ENCODE measurements at regions not wholly inside any gene's neighbourhood (a gene's known extent, or its start where the extent isn't known, plus 50 kb on each side); places are given as distances from the start of the nearest gene placed in this dataset.

DNA sequence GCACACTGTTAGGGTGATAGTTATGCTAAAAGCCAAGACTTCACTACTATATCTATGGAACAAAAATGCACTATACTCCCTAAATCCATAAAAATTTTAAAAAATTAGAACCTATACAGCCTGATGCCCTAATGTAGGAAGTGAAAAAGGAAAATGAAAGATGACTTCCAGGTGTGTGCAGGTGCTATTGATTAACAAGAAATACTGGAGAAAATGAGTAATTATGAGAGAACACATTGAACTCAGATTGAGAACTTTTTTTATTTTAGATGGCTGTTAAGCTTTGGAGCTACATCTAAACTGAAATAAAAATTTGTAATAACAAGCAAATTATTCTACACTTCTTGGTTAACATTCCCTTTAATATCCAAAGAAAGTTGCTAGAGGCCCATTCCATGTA lies 1015.7 kb downstream of the PCDH9 start:
- no peak for ATAC-seq

GRCh38 chr13:66212511-66212910 lies 1017.6 kb downstream of the PCDH9 start:
- ATAC-seq: no peak
- TF ChIP-seq ZNF8 (CRISPR knock-in tag; IDR thresholded peaks at IDR 0.05) (no peak), GLIS3 (CRISPR knock-in tag; IDR thresholded peaks at IDR 0.05) (no peak), TCF4 (CRISPR knock-in tag; IDR thresholded peaks at IDR 0.05; ENCODE audit: borderline replicate concordance) (no peak), SNAI2 (CRISPR knock-in tag; IDR thresholded peaks at IDR 0.05) (no peak), PPARA (CRISPR knock-in tag; IDR thresholded peaks at IDR 0.05; ENCODE audit: borderline replicate concordance) (no peak), TSHZ2 (CRISPR knock-in tag; IDR thresholded peaks at IDR 0.05) (no peak), ZFP30 (CRISPR knock-in tag; IDR thresholded peaks at IDR 0.05) (no peak), ISL1 (CRISPR knock-in tag; IDR thresholded peaks at IDR 0.05) (no peak), ZNF565 (CRISPR knock-in tag; conservative IDR thresholded peaks at IDR 0.05; ENCODE audit: low read depth) (no peak), CSDC2 (CRISPR knock-in tag; IDR thresholded peaks at IDR 0.05) (no peak), OSR1 (CRISPR knock-in tag; IDR thresholded peaks at IDR 0.05) (no peak), ZC3H10 (CRISPR knock-in tag; IDR thresholded peaks at IDR 0.05) (no peak)

More for the DNA sequence above, 1015.7 kb downstream of the PCDH9 start:
- TF ChIP-seq, protein P1, sequence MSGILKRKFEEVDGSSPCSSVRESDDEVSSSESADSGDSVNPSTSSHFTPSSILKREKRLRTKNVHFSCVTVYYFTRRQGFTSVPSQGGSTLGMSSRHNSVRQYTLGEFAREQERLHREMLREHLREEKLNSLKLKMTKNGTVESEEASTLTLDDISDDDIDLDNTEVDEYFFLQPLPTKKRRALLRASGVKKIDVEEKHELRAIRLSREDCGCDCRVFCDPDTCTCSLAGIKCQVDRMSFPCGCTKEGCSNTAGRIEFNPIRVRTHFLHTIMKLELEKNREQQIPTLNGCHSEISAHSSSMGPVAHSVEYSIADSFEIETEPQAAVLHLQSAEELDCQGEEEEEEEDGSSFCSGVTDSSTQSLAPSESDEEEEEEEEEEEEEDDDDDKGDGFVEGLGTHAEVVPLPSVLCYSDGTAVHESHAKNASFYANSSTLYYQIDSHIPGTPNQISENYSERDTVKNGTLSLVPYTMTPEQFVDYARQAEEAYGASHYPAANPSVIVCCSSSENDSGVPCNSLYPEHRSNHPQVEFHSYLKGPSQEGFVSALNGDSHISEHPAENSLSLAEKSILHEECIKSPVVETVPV (CRISPR knock-in tag; IDR thresholded peaks at IDR 0.05): no peak
- TF ChIP-seq PATZ1 (CRISPR knock-in tag; IDR thresholded peaks at IDR 0.05; ENCODE audit: borderline replicate concordance) (no peak), ZNF8 (CRISPR knock-in tag; IDR thresholded peaks at IDR 0.05) (no peak), CSDC2 (CRISPR knock-in tag; IDR thresholded peaks at IDR 0.05) (no peak), ZNF70 (CRISPR knock-in tag; IDR thresholded peaks at IDR 0.05) (no peak), OSR1 (CRISPR knock-in tag; IDR thresholded peaks at IDR 0.05) (no peak), TSHZ2 (CRISPR knock-in tag; IDR thresholded peaks at IDR 0.05) (no peak), POU6F1 (CRISPR knock-in tag; IDR thresholded peaks at IDR 0.05; ENCODE audit: borderline replicate concordance, low read depth) (no peak), PPARA (CRISPR knock-in tag; IDR thresholded peaks at IDR 0.05; ENCODE audit: borderline replicate concordance) (no peak), ARNTL (CRISPR knock-in tag; IDR thresholded peaks at IDR 0.05; ENCODE audit: borderline replicate concordance, low read depth) (no peak), ZFP30 (CRISPR knock-in tag; IDR thresholded peaks at IDR 0.05) (no peak), BACH2 (CRISPR knock-in tag; IDR thresholded peaks at IDR 0.05; ENCODE audit: borderline replicate concordance) (no peak), ZC3H10 (CRISPR knock-in tag; IDR thresholded peaks at IDR 0.05) (no peak), GLIS3 (CRISPR knock-in tag; IDR thresholded peaks at IDR 0.05) (no peak), ESRRG (CRISPR knock-in tag; IDR thresholded peaks at IDR 0.05) (no peak), ISL1 (CRISPR knock-in tag; IDR thresholded peaks at IDR 0.05) (no peak), ZFP3 (CRISPR knock-in tag; IDR thresholded peaks at IDR 0.05) (no peak)
